ENCODE measurements at regions not wholly inside any gene's neighbourhood (a gene's known extent, or its start where the extent isn't known, plus 50 kb on each side); places are given as distances from the start of the nearest gene placed in this dataset.

GRCh38 chr5:2131196-2131595 lies 248.5 kb upstream of the IRX4 start:
- H3K9me2 ChIP-seq (replicated peaks; ENCODE audit: insufficient read depth, low read length) = no peaks in the 10 kb centered on the region
- no peak overlapping the region for H3K4me2 ChIP-seq (ENCODE audit: low read depth, low read length)
- H3K27me3 ChIP-seq (replicated peaks; ENCODE audit: insufficient read depth, low read length) = no peaks in the 10 kb centered on the region; the same call in 1 of the 2 replicates
- H4K20me1 ChIP-seq (ENCODE audit: insufficient read depth, low read length) = no peaks in the 10 kb centered on the region
- no peaks in the 10 kb centered on the region for H3K36me3 ChIP-seq (replicated peaks; ENCODE audit: insufficient read depth, low read length)
- DNase-seq = no peak
- no peaks in the 10 kb centered on the region for H3K4me1 ChIP-seq (ENCODE audit: low read length)
- no peak overlapping the region for H3K27ac ChIP-seq (ENCODE audit: low read length)
- H3K9me3 ChIP-seq (replicated peaks; ENCODE audit: insufficient read depth, low read length) = no peaks in the 10 kb centered on the region
- no peak overlapping the region for H2AFZ ChIP-seq (ENCODE audit: low read length)
- H3F3A ChIP-seq (ENCODE audit: insufficient read depth, low read length) = no peaks in the 10 kb centered on the region
- TF ChIP-seq CTCF (IDR thresholded peaks at IDR 0.05; ENCODE audit: low read length) (no peak), EZH2 (optimal IDR thresholded peaks at IDR 0.05; ENCODE audit: low read depth, low read length) (no peak), EZH2phosphoT487 (IDR thresholded peaks at IDR 0.05; ENCODE audit: low read length) (no peak)
- H3K9ac ChIP-seq (ENCODE audit: low read length) = no peak overlapping the region
- H3K79me2 ChIP-seq (ENCODE audit: low read length) = no peaks in the 10 kb centered on the region
- no peak overlapping the region for H3K4me3 ChIP-seq (ENCODE audit: low read length)

GRCh38 chr5:2130361-2130760 lies 247.6 kb upstream of the IRX4 start:
- Histone ChIP-seq H3K4me3 (ENCODE audit: low read length) (no peak overlapping the region), H3K9me3 (replicated peaks; ENCODE audit: insufficient read depth, low read length) (no peaks in the 10 kb centered on the region), H3K9ac (ENCODE audit: low read length) (no peak overlapping the region), H3F3A (ENCODE audit: insufficient read depth, low read length) (no peaks in the 10 kb centered on the region), H3K9me2 (replicated peaks; ENCODE audit: insufficient read depth, low read length) (no peaks in the 10 kb centered on the region), H4K20me1 (ENCODE audit: insufficient read depth, low read length) (no peaks in the 10 kb centered on the region), H3K4me1 (ENCODE audit: low read length) (no peaks in the 10 kb centered on the region), H3K36me3 (replicated peaks; ENCODE audit: insufficient read depth, low read length) (no peaks in the 10 kb centered on the region), H3K79me2 (ENCODE audit: low read length) (no peaks in the 10 kb centered on the region), H3K27ac (ENCODE audit: low read length) (no peak overlapping the region), H3K27me3 (replicated peaks; ENCODE audit: insufficient read depth, low read length) (no peaks in the 10 kb centered on the region; the same call in 1 of the 2 replicates), H2AFZ (ENCODE audit: low read length) (no peak overlapping the region), H3K4me2 (ENCODE audit: low read depth, low read length) (no peak overlapping the region)
- no peak for DNase-seq
- TF ChIP-seq EZH2phosphoT487 (IDR thresholded peaks at IDR 0.05; ENCODE audit: low read length) (no peak), EZH2 (optimal IDR thresholded peaks at IDR 0.05; ENCODE audit: low read depth, low read length) (no peak), CTCF (IDR thresholded peaks at IDR 0.05; ENCODE audit: low read length) (no peak)

- Histone ChIP-seq H3K9me2 (replicated peaks; ENCODE audit: insufficient read depth, low read length) (no peaks in the 10 kb centered on the region), H3K4me1 (ENCODE audit: low read length) (no peaks in the 10 kb centered on the region), H3K4me3 (ENCODE audit: low read length) (no peak overlapping the region), H3F3A (ENCODE audit: insufficient read depth, low read length) (no peaks in the 10 kb centered on the region), H3K9ac (ENCODE audit: low read length) (no peak overlapping the region), H3K27me3 (replicated peaks; ENCODE audit: insufficient read depth, low read length) (no peaks in the 10 kb centered on the region; the same call in 1 of the 2 replicates), H4K20me1 (ENCODE audit: insufficient read depth, low read length) (no peaks in the 10 kb centered on the region), H2AFZ (ENCODE audit: low read length) (no peak overlapping the region), H3K4me2 (ENCODE audit: low read depth, low read length) (no peak overlapping the region), H3K27ac (ENCODE audit: low read length) (no peak overlapping the region), H3K36me3 (replicated peaks; ENCODE audit: insufficient read depth, low read length) (no peaks in the 10 kb centered on the region), H3K79me2 (ENCODE audit: low read length) (no peaks in the 10 kb centered on the region), H3K9me3 (replicated peaks; ENCODE audit: insufficient read depth, low read length) (no peaks in the 10 kb centered on the region)
- TF ChIP-seq CTCF (IDR thresholded peaks at IDR 0.05; ENCODE audit: low read length) (no peak), EZH2phosphoT487 (IDR thresholded peaks at IDR 0.05; ENCODE audit: low read length) (no peak), EZH2 (optimal IDR thresholded peaks at IDR 0.05; ENCODE audit: low read depth, low read length) (no peak)
- DNase-seq = no peak
Observed at GRCh38 chr5:2129568-2130272, 247.0 kb upstream of the IRX4 start.
